NB4 (cell line): ENCODE measurements at regions not wholly inside any gene's neighbourhood (a gene's known extent, or its start where the extent isn't known, plus 50 kb on each side); places are given as distances from the start of the nearest gene placed in this dataset.

ENCODE experiments used
- MYC ChIP-seq: IDR thresholded peaks from 2 replicates; pipeline ENCODE4 v1.6.1; 2011; ENCODE audit warnings: low read depth, low read length
- POLR2A ChIP-seq: IDR thresholded peaks from 2 replicates; pipeline ENCODE4 v1.6.1; 2011; ENCODE audit warnings: mild to moderate bottlenecking; ENCODE audit not compliant: insufficient read length; ENCODE audit errors: extremely low read depth
- TF ChIP-seq, protein P1 (sequence below): IDR thresholded peaks from one replicate; pipeline ENCODE4 v1.5.1; 2012; ENCODE audit warnings: low read depth, low read length

GRCh38 chr13:89550938-89551337 lies 1796.5 kb upstream of the MIR17HG start:
- TF ChIP-seq, protein P1, sequence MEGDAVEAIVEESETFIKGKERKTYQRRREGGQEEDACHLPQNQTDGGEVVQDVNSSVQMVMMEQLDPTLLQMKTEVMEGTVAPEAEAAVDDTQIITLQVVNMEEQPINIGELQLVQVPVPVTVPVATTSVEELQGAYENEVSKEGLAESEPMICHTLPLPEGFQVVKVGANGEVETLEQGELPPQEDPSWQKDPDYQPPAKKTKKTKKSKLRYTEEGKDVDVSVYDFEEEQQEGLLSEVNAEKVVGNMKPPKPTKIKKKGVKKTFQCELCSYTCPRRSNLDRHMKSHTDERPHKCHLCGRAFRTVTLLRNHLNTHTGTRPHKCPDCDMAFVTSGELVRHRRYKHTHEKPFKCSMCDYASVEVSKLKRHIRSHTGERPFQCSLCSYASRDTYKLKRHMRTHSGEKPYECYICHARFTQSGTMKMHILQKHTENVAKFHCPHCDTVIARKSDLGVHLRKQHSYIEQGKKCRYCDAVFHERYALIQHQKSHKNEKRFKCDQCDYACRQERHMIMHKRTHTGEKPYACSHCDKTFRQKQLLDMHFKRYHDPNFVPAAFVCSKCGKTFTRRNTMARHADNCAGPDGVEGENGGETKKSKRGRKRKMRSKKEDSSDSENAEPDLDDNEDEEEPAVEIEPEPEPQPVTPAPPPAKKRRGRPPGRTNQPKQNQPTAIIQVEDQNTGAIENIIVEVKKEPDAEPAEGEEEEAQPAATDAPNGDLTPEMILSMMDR = no peak
- no peak for TF ChIP-seq MYC
- TF ChIP-seq POLR2A = no peak
